GM13976 (cell line): ENCODE measurements at regions not wholly inside any gene's neighbourhood (a gene's known extent, or its start where the extent isn't known, plus 50 kb on each side); places are given as distances from the start of the nearest gene placed in this dataset.

Experiments used
- DNase-seq: peaks from one replicate; pipeline ENCODE4 v3.0.0; 2012; ENCODE audit warnings: low spot score
- in situ Hi-C: fragments of 300-500 bp; cut with MboI; formaldehyde crosslinking; loops from one replicate; pipeline ENCODE4 v1.12.0; 2022; ENCODE audit warnings: low sequenced_read_pairs, mixed read lengths, inconsistent platforms; ENCODE audit not compliant: unreplicated experiment
- TF ChIP-seq, protein P1 (sequence below): IDR thresholded peaks from 2 replicates; pipeline ENCODE4 v1.5.1; 2012; ENCODE audit warnings: borderline replicate concordance, mild to moderate bottlenecking; ENCODE audit not compliant: insufficient read depth; ENCODE audit errors: extremely low read depth, missing control alignments, control extremely low read depth

DNA sequence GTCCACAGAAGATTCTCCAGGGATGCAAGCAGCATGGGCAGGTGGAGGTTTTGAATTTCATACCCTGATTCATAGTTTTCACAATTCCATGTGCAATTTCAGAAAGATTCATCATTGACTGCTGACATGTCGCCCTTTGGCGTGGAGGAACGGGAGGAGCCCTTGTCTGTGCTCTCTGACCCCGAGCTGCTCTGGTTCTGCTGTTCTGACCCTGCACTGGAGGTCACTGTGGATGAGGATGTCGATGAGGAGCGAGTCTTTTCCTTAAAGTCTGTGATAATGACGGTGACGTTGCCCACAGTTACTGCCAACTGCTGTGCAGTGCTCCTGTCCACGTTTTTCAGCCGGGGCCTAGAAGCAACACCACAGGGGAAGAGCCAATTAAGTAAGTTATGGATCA lies 470.0 kb downstream of the SHQ1 start:
- no peak for DNase-seq
- in situ Hi-C loops = no loop called here
- TF ChIP-seq, protein P1, sequence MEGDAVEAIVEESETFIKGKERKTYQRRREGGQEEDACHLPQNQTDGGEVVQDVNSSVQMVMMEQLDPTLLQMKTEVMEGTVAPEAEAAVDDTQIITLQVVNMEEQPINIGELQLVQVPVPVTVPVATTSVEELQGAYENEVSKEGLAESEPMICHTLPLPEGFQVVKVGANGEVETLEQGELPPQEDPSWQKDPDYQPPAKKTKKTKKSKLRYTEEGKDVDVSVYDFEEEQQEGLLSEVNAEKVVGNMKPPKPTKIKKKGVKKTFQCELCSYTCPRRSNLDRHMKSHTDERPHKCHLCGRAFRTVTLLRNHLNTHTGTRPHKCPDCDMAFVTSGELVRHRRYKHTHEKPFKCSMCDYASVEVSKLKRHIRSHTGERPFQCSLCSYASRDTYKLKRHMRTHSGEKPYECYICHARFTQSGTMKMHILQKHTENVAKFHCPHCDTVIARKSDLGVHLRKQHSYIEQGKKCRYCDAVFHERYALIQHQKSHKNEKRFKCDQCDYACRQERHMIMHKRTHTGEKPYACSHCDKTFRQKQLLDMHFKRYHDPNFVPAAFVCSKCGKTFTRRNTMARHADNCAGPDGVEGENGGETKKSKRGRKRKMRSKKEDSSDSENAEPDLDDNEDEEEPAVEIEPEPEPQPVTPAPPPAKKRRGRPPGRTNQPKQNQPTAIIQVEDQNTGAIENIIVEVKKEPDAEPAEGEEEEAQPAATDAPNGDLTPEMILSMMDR = no peak

DNA sequence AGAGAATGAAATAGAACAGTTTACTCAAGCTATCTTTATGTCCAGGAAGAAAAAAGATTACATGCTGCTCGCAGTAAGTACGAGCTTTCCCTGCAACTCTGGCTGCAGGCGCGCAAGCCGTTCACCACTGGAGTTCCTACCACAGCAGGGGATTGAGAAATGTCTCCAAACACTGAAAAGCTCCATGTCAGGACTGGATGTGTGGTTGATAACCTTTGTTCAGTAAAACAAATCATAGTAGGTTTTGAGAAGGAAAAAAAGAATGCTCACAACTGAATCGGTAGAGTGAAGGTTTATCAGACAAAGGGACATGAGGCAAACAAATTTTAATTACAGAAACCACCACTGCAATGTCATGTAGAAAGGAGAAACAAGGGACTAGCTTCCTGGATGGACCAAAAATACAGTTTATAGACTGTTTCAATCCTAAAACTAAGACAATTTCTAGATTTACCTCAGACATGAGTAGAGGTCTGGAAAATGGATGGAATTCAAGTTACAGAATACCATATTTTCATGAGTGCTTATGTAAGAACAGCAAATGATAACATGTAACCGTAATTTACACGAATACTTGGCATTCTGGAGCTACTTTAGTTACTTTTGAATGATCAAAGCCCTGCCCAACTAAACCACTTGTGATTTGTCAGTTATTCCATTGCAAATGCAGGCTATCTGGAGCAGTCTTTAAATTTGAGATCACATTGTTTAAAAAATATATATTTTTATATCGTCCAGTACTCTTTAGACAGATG lies 471.1 kb downstream of the SHQ1 start:
- TF ChIP-seq, protein P1 = no peak
- no peak for DNase-seq
- in situ Hi-C loops = no loop called here

DNA sequence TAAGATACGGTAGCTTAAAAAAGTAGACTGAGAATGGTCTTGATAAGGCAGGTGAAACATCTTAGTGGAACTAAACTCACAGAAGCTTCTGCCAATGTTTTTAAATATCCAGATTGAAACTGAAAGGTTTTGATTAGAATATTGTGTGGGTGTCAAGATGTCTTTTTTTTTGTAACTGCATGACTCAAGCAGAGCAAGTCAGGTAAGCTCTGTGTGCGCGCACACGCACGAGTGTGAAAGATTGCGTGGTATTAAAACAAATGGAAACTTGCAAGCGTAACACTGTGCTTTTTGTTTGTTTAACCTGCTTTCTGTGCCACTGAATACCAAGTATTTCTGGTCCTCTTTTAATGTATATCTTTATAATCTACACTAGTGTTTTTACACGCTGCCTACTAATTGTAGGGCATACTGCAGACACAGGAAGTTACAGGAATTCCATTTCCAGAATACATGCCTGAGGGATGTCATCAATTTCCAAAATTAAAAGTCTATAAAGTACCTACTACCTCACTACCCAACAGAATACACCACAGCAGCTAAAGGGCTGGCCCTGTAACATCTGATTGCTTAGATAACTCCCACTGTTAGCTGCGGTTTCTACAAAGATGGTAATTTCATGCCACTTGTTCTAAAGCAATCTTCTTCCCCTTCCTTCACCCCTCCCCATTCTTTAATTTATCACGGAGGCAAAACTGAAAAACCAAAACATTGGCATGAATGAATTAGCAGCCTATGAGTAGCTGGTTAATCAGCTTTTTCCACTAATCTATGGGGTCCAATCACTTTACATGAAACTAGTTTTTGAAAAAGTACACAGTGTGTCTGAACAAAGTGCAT lies 472.8 kb downstream of the SHQ1 start:
- in situ Hi-C loops = no loop called here
- TF ChIP-seq, protein P1 = no peak
- DNase-seq = peak; percentile 52

DNA sequence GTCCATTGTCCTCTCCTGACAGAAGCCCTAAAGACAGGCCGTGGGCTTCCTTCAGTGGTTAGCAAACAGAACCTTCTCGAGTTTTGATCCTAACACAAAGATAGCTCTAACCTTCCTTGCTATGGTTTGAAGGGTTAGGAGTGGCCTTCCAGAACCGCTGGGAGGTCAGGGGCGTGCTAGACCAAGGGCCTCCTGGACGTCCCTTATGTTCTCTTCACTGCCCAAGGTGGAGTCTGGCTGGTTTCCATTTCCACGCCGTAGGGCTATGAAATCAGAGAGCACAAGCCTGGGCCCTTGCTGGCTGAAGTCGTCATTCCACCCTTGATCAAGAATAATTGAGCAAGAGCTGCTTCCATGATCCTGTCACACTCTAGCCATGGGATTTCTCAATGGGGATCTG lies 475.1 kb downstream of the SHQ1 start:
- no peak for DNase-seq
- in situ Hi-C loops = no loop called here
- TF ChIP-seq, protein P1 = no peak

DNA sequence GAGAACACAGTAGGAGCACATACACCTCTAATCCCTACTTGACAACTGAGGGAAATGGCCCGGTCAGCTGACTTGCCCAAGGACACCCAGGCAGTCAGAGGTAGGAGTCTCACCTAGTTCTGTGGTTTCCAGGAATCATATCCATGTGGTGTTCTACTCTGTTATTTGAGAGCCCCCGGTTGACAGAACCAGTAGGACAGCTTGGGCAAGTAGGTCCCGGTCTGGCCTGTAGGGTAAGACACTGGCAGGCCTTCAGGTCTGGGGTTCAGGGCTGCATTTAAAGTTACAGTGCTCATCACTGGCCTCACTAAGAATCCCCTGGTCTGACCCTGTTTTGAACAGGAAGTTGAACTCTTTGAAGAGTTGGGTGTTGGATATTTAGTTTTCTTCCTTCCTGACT lies 476.1 kb downstream of the SHQ1 start:
- in situ Hi-C loops = no loop called here
- DNase-seq = no peak
- TF ChIP-seq, protein P1 = no peak

DNA sequence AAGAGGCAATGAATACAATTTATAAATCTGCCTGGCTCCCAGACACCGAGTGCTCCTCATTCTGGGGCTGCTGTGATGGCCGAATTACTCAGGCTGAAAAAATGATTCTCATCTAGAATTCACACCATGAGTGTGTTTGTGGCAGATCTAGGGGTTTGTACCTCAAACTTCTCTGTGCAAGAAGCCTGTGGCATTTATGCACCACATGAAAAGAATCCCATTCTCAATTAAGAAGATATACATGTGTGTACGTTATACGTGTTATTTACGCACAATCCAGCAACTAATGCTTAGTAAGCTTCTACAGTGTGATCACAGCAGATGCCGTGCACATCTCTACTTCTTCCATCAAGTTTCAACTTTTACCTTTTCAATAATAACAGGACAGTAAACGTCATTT lies 476.8 kb downstream of the SHQ1 start:
- no peak for DNase-seq
- TF ChIP-seq, protein P1 = no peak
- in situ Hi-C loops = no loop called here
